Adrenal gland (tissue), 5 donors: ENCODE measurements at regions not wholly inside any gene's neighbourhood (a gene's known extent, or its start where the extent isn't known, plus 50 kb on each side); places are given as distances from the start of the nearest gene placed in this dataset.

ENCODE experiments used
- POLR2A ChIP-seq, 2 donors: fragments of 450-650 bp; IDR thresholded peaks; one replicate each; pipeline ENCODE4 v1.6.1; 2017; ENCODE audit warnings: antibody characterized with exemption in 2 of 2, mild to moderate bottlenecking in 2 of 2, moderate library complexity in 1 of 2
- TF ChIP-seq, protein P1 (sequence below), 6 experiments: fragments of 450-650 bp in 4 of 6; fragments of 200-600 bp in 2 of 6; sonication (generic) in 1 of 6; IDR thresholded peaks; 1 replicate in 5 of 6; 2 replicates in 1 of 6; pipeline versions ENCODE4 v1.5.1 to v1.8.0; 2016 to 2021; ENCODE audit warnings: antibody characterized with exemption in 6 of 6, mild to moderate bottlenecking in 2 of 6, moderate library complexity in 1 of 6
- donor health status: DM: no; HTN: no; CAD: no.

DNA sequence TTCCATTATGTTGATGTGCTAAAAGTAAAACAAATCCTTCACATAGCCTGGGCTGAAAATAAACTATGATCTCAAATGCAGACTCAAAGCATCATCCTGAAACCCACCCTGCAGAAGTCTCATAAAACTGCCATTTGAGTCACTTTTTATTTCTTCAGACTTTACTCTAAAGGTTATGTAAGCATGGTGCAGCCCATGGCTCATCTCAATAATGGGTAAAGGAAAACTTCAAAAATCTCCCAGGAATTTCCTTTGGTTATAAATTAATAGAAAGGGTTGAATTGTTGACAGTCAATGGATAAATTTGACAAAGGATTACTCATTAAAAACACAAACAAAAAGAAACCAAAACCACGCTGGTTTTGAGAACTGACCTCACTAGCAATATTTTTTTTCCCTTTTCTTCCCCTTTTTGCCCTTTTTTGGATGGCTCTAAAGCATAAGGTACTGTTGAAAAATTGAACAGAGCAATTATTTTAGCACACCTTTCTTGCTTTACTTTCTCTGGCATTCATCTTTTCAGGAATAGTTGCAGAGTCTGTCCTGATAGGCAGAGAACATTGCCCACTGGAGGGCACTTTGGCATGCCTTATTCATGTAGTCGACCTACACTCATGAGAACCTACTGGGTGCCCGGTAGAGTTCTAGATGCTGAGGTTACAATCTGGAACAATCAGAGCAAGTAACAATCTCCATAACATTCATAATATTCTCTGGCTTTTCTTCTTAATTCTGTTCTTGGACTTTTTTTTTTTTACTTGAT lies 191.4 kb downstream of the TMEM167A start:
- TF ChIP-seq, protein P1, sequence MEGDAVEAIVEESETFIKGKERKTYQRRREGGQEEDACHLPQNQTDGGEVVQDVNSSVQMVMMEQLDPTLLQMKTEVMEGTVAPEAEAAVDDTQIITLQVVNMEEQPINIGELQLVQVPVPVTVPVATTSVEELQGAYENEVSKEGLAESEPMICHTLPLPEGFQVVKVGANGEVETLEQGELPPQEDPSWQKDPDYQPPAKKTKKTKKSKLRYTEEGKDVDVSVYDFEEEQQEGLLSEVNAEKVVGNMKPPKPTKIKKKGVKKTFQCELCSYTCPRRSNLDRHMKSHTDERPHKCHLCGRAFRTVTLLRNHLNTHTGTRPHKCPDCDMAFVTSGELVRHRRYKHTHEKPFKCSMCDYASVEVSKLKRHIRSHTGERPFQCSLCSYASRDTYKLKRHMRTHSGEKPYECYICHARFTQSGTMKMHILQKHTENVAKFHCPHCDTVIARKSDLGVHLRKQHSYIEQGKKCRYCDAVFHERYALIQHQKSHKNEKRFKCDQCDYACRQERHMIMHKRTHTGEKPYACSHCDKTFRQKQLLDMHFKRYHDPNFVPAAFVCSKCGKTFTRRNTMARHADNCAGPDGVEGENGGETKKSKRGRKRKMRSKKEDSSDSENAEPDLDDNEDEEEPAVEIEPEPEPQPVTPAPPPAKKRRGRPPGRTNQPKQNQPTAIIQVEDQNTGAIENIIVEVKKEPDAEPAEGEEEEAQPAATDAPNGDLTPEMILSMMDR (IDR thresholded peaks at IDR 0.05), result no peak
- no peak for TF ChIP-seq POLR2A (IDR thresholded peaks at IDR 0.05)
